Iris pigment epithelial cell (primary cell): ENCODE measurements at regions not wholly inside any gene's neighbourhood (a gene's known extent, or its start where the extent isn't known, plus 50 kb on each side); places are given as distances from the start of the nearest gene placed in this dataset.
"Not testable (repeated sequence)": the region's sequence is repeated elsewhere in the genome, so short reads cannot be mapped to it uniquely, and the experiment has no call there.

Experiments used
- DNase-seq: peaks from one replicate; pipeline ENCODE4 v3.0.0-alpha.2; 2011; ENCODE audit warnings: low read depth

DNA sequence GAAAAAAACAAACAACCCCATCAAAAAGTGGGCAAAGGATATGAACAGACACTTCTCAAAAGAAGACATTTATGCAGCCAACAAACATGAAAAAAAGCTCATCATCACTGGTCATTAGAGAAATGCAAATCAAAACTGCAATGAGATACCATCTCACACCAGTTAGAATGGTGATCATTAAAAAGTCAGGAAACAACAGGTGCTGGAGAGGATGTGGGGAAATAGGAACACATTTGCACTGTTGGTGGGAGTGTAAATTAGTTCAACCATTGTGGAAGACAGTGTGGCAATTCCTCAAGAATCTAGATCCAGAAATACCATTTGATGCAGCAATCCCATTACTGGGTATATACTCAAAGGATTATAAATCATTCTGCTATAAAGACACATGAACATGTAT lies 85.5 kb upstream of the WSB1 start:
- DNase-seq: not testable (repeated sequence)

- no peak for DNase-seq
These were observed 84.6 kb upstream of the WSB1 start for GRCh38 chr17:27209316-27209715.

DNA sequence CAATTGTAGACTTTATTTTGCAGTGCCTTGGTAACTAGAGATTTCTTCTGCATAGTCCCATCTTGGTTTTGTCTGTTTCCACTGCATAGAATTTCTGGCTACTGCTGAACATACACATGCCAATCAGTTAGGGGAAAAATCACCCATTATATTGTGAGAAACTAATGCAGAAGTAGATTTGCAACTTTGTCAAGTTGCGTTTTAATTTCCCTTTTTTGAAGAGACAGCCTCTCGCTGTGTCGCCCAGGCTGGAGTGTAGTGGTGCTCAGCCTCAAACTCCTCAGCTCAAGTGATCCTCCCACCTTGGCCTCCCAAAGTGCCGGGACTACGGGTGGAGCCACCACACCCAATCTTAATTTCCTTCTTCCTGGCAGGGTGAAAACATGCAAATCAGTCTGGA lies 83.1 kb upstream of the WSB1 start:
- not testable (repeated sequence) for DNase-seq

DNA sequence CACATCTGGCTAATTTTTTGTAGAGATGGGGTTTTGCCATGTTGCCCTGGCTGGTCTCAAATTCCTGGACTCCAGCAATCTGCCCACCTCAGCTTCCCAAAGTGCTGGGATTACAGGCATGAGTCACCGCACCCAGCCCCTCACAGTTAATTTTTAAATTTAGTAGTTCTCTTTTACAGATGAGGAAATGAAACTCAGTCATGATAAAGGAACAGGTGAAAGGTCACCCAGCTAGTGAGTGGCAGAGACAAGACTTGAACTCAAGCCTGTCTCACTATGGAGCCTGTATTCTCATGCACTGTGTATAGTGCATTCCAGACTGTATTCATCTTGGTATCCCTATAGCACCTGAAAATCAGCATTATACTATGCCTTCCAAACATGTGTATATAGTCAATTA lies 77.1 kb upstream of the WSB1 start:
- no peak for DNase-seq

- no peak for DNase-seq
These were observed 76.3 kb upstream of the WSB1 start for GRCh38 chr17:27217631-27218030.

GRCh38 chr17:27218041-27218440 lies 75.9 kb upstream of the WSB1 start:
- DNase-seq: no peak

GRCh38 chr17:27218719-27219488 lies 75.0 kb upstream of the WSB1 start:
- DNase-seq: no peak

DNA sequence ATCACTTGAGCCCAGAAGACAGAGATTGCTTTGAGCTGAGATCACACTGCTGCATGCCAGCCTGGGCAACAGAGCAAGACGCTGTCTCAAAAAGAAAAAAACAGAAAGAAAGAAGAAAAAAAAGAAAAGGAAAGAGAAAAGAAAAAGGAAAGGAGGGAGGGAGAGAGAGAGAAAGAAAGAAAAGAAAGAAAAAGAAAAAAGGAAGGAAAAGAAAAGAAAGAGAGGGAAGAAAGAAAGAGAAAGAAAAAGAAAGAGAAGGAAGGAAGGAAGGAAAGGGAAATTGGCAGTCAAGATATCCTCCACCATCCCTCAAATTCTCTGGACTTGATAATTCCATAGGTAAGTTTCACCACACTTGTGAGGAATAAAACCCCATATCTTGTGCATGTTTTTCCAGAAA lies 71.4 kb upstream of the WSB1 start:
- no peak for DNase-seq

- peak; percentile 56 for DNase-seq
These were observed 69.2 kb upstream of the WSB1 start for GRCh38 chr17:27224526-27225315.

DNA sequence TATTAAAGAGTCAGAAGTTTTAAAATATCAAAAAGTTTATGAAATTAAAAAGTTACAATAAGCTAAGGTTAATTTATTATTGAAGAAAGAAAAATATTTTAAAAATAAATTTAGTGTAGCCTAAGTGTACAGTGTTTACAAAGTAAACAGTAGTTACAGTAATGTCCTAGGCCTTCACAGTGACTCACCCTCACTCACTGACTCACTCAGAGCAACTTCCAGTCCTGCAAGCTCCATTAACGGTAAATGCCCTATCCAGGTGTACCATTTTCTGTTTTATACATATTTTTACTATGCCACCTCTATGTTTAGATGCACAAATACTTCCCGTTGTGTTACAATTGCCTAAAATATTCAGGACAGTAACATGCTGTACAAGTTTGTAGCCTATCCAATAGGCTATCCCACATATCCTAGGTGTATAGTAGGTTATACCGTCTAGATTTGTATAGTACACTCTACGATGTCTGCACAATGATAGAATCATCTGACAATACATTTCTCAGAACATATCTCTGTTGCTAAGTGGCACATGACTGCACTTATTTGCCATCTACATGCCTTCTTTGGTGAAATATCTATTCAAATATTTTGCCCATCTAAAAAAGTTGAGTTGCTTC lies 67.2 kb upstream of the WSB1 start:
- peak; percentile 78 for DNase-seq

GRCh38 chr17:27230996-27231395 lies 62.9 kb upstream of the WSB1 start:
- no peak for DNase-seq

DNA sequence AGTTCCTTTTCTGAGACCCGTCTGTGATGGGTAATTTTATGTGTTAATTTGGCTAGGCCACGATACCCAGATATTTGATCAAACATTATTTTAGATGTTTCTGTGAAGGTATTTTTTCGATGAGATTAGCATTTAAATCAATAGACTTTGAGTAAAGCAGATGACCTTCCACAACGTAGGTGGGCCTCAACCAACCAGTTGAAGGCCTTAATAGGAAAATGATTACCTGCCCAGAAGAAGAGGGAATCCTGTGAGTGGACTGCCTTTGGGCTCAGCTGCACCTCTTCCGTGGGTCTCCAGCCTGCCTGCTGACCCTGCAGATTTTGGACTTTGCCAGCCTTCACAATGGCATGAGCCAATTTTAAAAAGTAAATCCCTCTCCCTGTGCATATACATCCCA lies 61.6 kb upstream of the WSB1 start:
- no peak for DNase-seq

DNA sequence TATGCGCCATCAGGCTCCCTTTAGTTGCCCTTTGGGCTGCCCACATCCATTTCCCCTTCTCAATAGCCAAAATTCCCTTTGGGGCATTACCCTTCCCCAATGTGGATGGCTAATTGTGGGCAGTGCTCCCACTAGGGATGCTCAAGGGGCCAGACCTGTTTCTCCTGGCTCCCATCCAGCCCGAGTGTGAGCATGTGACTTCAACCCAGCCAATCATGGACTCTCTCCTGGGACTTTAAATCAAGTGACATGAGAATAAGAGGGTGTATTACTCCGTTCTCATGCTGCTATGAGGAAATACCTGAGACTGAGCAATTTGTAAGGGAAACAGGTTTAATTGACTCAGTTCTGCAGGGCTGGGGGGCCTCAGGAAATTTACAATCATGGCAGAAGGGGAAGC lies 60.9 kb upstream of the WSB1 start:
- no peak for DNase-seq

GRCh38 chr17:27233776-27234175 lies 60.1 kb upstream of the WSB1 start:
- no peak for DNase-seq

- peak; percentile 71 for DNase-seq
These were observed 57.1 kb upstream of the WSB1 start for GRCh38 chr17:27236717-27237315.

- DNase-seq: no peak
These were observed 56.0 kb upstream of the WSB1 start for GRCh38 chr17:27237890-27238289.

GRCh38 chr17:27239046-27239445 lies 54.9 kb upstream of the WSB1 start:
- no peak for DNase-seq

- no peak for DNase-seq
These were observed 54.3 kb upstream of the WSB1 start for GRCh38 chr17:27239584-27239983.

- no peak for DNase-seq
These were observed 53.7 kb upstream of the WSB1 start for GRCh38 chr17:27240086-27240801.

- DNase-seq: no peak
These were observed 53.1 kb upstream of the WSB1 start for GRCh38 chr17:27240802-27241155.

DNA sequence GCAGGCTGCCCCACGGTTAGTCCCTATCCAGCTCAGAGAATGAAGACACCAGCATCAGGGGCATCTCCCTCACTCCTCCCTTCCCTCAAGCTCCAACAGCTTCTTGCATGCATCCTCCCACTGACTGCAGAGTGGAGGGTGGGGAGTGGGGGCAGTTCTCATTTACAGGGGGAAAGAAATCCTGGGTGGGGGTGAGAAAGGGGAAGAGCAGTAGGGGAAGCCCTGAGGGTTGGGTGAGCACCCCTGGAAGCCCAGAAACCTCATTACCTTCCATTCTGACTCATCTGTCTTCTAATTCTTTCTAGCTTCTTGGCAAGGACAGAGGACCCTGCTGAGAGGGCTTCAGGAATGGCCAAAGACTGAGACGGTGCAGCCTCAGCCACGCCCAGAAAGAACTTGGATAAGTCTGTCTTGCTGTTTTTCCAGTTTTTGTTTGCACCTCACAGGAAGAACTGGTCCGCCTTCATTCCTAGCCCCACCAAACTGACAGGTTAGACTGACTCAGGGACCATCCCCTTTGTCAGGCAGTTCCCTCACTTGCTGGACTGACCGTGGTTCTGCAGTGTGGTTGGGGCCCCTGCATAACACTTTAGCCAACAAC lies 52.5 kb upstream of the WSB1 start:
- peak; percentile 59 for DNase-seq

DNA sequence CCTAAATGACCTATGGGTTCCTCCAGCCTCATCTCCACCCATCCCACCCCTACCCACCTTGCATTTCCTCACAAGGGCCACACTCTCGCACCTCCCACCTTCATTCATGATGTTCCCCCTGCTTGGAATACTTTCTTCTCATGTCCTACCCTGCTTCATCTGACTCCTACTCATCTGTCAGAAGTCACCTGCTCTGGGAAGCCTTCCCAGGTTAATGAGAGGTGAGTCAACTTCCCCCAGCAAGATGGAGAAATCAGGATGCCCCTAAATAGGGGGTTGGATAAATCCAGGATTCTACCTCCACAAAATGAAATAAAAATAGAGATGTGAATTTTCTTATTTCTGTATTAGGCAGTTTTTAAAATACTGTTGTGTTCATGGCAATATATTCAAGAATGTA lies 51.0 kb upstream of the WSB1 start:
- no peak for DNase-seq
